B cell (primary cell): ENCODE measurements at regions not wholly inside any gene's neighbourhood (a gene's known extent, or its start where the extent isn't known, plus 50 kb on each side); places are given as distances from the start of the nearest gene placed in this dataset.
"Not testable (repeated sequence)": the region's sequence is repeated elsewhere in the genome, so short reads cannot be mapped to it uniquely, and the experiment has no call there.

ENCODE experiments used
- ATAC-seq: fragments of 200-7000 bp; cut with Tn5 transposase; one replicate; pipeline ENCODE4 v1.10.0; 2021; ENCODE audit warnings: low read depth, mild to moderate bottlenecking, moderate number of reproducible peaks, moderate library complexity
- CTCF ChIA-PET: fragments of 350-600 bp; sonication (Branson Sonifier 250); formaldehyde crosslinking; loops from one replicate; lab custom pipeline; 2021; ENCODE audit warnings: antibody characterized with exemption, inconsistent platforms; lab: Charles Lee
- POLR2A ChIA-PET: fragments of 350-600 bp; sonication (Branson Sonifier 250); formaldehyde crosslinking; loops from one replicate; lab custom pipeline; 2021; ENCODE audit warnings: antibody characterized with exemption; lab: Charles Lee
- DNase-seq: peaks from one replicate; pipeline ENCODE4 v3.0.0; 2013
- H2AFZ ChIP-seq: 2 replicates; pipeline ENCODE4 v1.6.1; 2012; ENCODE audit warnings: mild to moderate bottlenecking, low read depth, low read length; ENCODE audit not compliant: insufficient read depth, poor library complexity, severe bottlenecking
- H3K27ac ChIP-seq, 2 donors: 1 replicate in 1 of 2; 2 replicates in 1 of 2; pipeline ENCODE4 v1.5.1; 2012 to 2013; ENCODE audit warnings: low read length in 2 of 2, mild to moderate bottlenecking in 2 of 2, moderate library complexity in 1 of 2
- H3K27me3 ChIP-seq, 4 experiments: fragments of 200-600 bp in 1 of 4; sonication (generic) in 1 of 4; replicated peaks in 1 of 4; 1 replicate in 2 of 4; 2 replicates in 2 of 4; pipeline versions ENCODE4 v1.6.1 to v1.7.0; 2013 to 2016; ENCODE audit warnings: low read length in 3 of 4, mild to moderate bottlenecking in 2 of 4, mixed read lengths in 1 of 4, moderate library complexity in 1 of 4; ENCODE audit not compliant: insufficient read depth in 4 of 4, control insufficient read depth in 3 of 4; ENCODE audit errors: control extremely low read depth in 1 of 4
- H3K36me3 ChIP-seq, 2 experiments: replicated peaks in 1 of 2; 1 replicate in 1 of 2; 2 replicates in 1 of 2; pipeline versions ENCODE4 v1.6.1 to v1.7.1; 2013; ENCODE audit warnings: low read length in 1 of 2; ENCODE audit not compliant: insufficient read depth in 2 of 2, control insufficient read depth in 1 of 2; ENCODE audit errors: control extremely low read depth in 1 of 2, extremely low read depth in 1 of 2
- H3K4me1 ChIP-seq, 2 donors: fragments of 200-600 bp in 1 of 2; sonication (generic) in 1 of 2; 1 replicate in 1 of 2; 2 replicates in 1 of 2; pipeline versions ENCODE4 v1.5.1 to v1.6.1; 2013 to 2017; ENCODE audit warnings: low read length in 2 of 2; ENCODE audit not compliant: control insufficient read depth in 2 of 2, insufficient read depth in 2 of 2
- H3K4me2 ChIP-seq: replicated peaks from 2 replicates; pipeline ENCODE3; 2012; ENCODE audit warnings: mild to moderate bottlenecking, low read depth, low read length; ENCODE audit not compliant: poor library complexity, severe bottlenecking
- H3K4me3 ChIP-seq, 5 experiments: fragments of 200-600 bp in 1 of 5; sonication (generic) in 1 of 5; 1 replicate in 3 of 5; 2 replicates in 2 of 5; pipeline versions ENCODE4 v1.5.1 to v1.7.0; 2011 to 2016; ENCODE audit warnings: low read length in 4 of 5, mild to moderate bottlenecking in 4 of 5, low read depth in 2 of 5, control low read depth in 1 of 5, moderate library complexity in 1 of 5; ENCODE audit not compliant: insufficient read depth in 1 of 5; ENCODE audit errors: control extremely low read depth in 1 of 5, extremely low read depth in 1 of 5
- H3K79me2 ChIP-seq: fragments of 200-600 bp; sonication (generic); one replicate; pipeline ENCODE4 v1.6.0; 2016; ENCODE audit warnings: low read length; ENCODE audit not compliant: control insufficient read depth, insufficient read depth
- H3K9ac ChIP-seq: fragments of 200-600 bp; sonication (generic); 2 replicates; pipeline ENCODE4 v1.6.1; 2017; ENCODE audit warnings: mild to moderate bottlenecking, low read length, moderate library complexity
- H3K9me3 ChIP-seq, 3 donors: one replicate each; pipeline versions ENCODE4 v1.6.1 to v1.7.1; 2013; ENCODE audit warnings: low read length in 2 of 3; ENCODE audit not compliant: control insufficient read depth in 2 of 3, insufficient read depth in 1 of 3; ENCODE audit errors: control extremely low read depth in 1 of 3
- H4K20me1 ChIP-seq: 2 replicates; pipeline ENCODE4 v1.6.0; 2012; ENCODE audit warnings: mild to moderate bottlenecking, low read length; ENCODE audit not compliant: insufficient read depth, control insufficient read depth, poor library complexity, severe bottlenecking
- H3K27ac Mint-ChIP-seq: one replicate; pipeline ENCODE4 v1.8.0; 2021; ENCODE audit warnings: mixed read lengths
- H3K27me3 Mint-ChIP-seq: one replicate; pipeline ENCODE4 v1.8.0; 2021; ENCODE audit warnings: mixed read lengths
- H3K4me1 Mint-ChIP-seq: one replicate; pipeline ENCODE4 v1.8.0; 2021; ENCODE audit warnings: mixed read lengths
- H3K4me3 Mint-ChIP-seq: one replicate; pipeline ENCODE4 v1.8.0; 2021; ENCODE audit warnings: mixed read lengths
- H3K9me3 Mint-ChIP-seq: one replicate; pipeline ENCODE4 v1.8.0; 2022; ENCODE audit warnings: mixed read lengths; ENCODE audit not compliant: insufficient read depth
- CTCF ChIP-seq: fragments of 200-600 bp; IDR thresholded peaks from one replicate; pipeline ENCODE4 v1.8.0; 2022; ENCODE audit warnings: antibody characterized with exemption, mild to moderate bottlenecking
- EZH2 ChIP-seq: IDR thresholded peaks from 2 replicates; pipeline ENCODE4 v1.6.1; 2012; ENCODE audit warnings: borderline replicate concordance, low read depth, mild to moderate bottlenecking, moderate library complexity, low read length; ENCODE audit not compliant: insufficient read depth, poor library complexity, severe bottlenecking
- whole genome bisulfite sequencing: methylation state at CpG from one replicate; pipeline ENCODE4 v1.1.5; 2013; ENCODE audit warnings: missing lambda C conversion rate; ENCODE audit not compliant: insufficient coverage; 5-methylcytosine and 5-hydroxymethylcytosine counted together
- intact Hi-C: fragments of 100-400 bp; cut with micrococcal nuclease; formaldehyde crosslinking; loops from one replicate; pipeline ENCODE4 v1.10.0; 2022

GRCh38 chr9:22657713-22658112 is 211.1 kb downstream of the DMRTA1 start:
- CTCF ChIA-PET = no interaction called here
- TF ChIP-seq CTCF (no peak), EZH2 (no peak)
- H3K27ac ChIP-seq = no peak overlapping the region
- H3K79me2 ChIP-seq = no peaks in the 10 kb centered on the region
- no peaks in the 10 kb centered on the region for H4K20me1 ChIP-seq
- WGBS = no CpG with 5 or more reads among the region's 1 CpG
- Mint-ChIP-seq H3K27ac (no peak overlapping the region), H3K4me3 (no peak overlapping the region), H3K9me3 (no peaks in the 10 kb centered on the region), H3K27me3 (no peaks in the 10 kb centered on the region), H3K4me1 (no peaks in the 10 kb centered on the region)
- no peaks in the 10 kb centered on the region for H3K36me3 ChIP-seq
- DNase-seq = no peak
- H3K9ac ChIP-seq = no peak overlapping the region
- POLR2A ChIA-PET = no interaction called here
- H3K9me3 ChIP-seq = no peaks in the 10 kb centered on the region
- H3K4me3 ChIP-seq = no peak overlapping the region
- ATAC-seq = no peak
- H3K4me1 ChIP-seq = no peaks in the 10 kb centered on the region
- H2AFZ ChIP-seq = no peak overlapping the region
- intact Hi-C loops = no loop called here
- no peak overlapping the region for H3K4me2 ChIP-seq
- no peaks in the 10 kb centered on the region for H3K27me3 ChIP-seq

- intact Hi-C loops, H3K27ac Mint-ChIP-seq, H3K4me2 ChIP-seq, H4K20me1 ChIP-seq, H3K27me3 Mint-ChIP-seq, H3K4me1 Mint-ChIP-seq, H3K79me2 ChIP-seq, CTCF ChIA-PET, POLR2A ChIA-PET, H3K4me3 Mint-ChIP-seq, H3K4me1 ChIP-seq, DNase-seq, H3K9me3 ChIP-seq, H3K4me3 ChIP-seq, H3K9me3 Mint-ChIP-seq, H2AFZ ChIP-seq, H3K27ac ChIP-seq, H3K27me3 ChIP-seq, H3K36me3 ChIP-seq, H3K9ac ChIP-seq, ATAC-seq: not testable (repeated sequence)
- WGBS = 86% methylated on average over 1 of the region's 2 CpGs
These were observed 211.9 kb downstream of the DMRTA1 start for GRCh38 chr9:22658484-22658883.
